Testis (tissue), 2 donors: ENCODE measurements at regions not wholly inside any gene's neighbourhood (a gene's known extent, or its start where the extent isn't known, plus 50 kb on each side); places are given as distances from the start of the nearest gene placed in this dataset.

Source experiments
- POLR2A ChIP-seq: fragments of 450-650 bp; IDR thresholded peaks from one replicate; pipeline ENCODE4 v1.6.1; 2017; ENCODE audit warnings: antibody characterized with exemption, mild to moderate bottlenecking, moderate library complexity
- TF ChIP-seq, protein P1 (sequence below), 3 experiments: fragments of 450-650 bp in 2 of 3; fragments of 200-600 bp in 1 of 3; sonication (generic) in 1 of 3; IDR thresholded peaks; one replicate each; pipeline ENCODE4 v1.5.1; 2016 to 2019; ENCODE audit warnings: antibody characterized with exemption in 3 of 3, mild to moderate bottlenecking in 2 of 3, moderate library complexity in 1 of 3

DNA sequence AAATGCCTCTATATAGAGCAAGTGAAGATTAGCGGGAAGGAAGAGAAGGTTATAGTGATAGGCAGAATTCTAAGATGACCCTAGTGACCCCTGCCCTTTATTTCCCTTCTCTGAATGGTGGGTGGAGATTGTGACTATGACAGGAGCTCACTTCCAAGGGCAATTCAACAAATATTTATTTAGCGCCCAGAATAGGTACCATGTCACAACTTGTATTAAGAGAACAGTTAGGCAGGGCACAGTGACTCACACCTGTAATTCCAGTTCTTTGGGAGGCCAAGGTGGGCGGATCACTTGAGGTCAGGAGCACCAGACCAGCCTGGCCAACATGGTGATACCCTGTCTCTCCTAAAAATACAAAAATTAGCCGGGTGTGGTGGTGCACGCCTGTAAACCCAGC is 236.0 kb upstream of the POGK start:
- TF ChIP-seq, protein P1, sequence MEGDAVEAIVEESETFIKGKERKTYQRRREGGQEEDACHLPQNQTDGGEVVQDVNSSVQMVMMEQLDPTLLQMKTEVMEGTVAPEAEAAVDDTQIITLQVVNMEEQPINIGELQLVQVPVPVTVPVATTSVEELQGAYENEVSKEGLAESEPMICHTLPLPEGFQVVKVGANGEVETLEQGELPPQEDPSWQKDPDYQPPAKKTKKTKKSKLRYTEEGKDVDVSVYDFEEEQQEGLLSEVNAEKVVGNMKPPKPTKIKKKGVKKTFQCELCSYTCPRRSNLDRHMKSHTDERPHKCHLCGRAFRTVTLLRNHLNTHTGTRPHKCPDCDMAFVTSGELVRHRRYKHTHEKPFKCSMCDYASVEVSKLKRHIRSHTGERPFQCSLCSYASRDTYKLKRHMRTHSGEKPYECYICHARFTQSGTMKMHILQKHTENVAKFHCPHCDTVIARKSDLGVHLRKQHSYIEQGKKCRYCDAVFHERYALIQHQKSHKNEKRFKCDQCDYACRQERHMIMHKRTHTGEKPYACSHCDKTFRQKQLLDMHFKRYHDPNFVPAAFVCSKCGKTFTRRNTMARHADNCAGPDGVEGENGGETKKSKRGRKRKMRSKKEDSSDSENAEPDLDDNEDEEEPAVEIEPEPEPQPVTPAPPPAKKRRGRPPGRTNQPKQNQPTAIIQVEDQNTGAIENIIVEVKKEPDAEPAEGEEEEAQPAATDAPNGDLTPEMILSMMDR (IDR thresholded peaks at IDR 0.05) = no peak
- no peak for TF ChIP-seq POLR2A
